Ishikawa (cell line): ENCODE measurements at regions not wholly inside any gene's neighbourhood (a gene's known extent, or its start where the extent isn't known, plus 50 kb on each side); places are given as distances from the start of the nearest gene placed in this dataset.

ENCODE experiments used
- CEBPB ChIP-seq: IDR thresholded peaks from 2 replicates; pipeline ENCODE4 v1.6.1; 2012
- CREB1 ChIP-seq: IDR thresholded peaks from 2 replicates; pipeline ENCODE4 v1.6.1; 2012; ENCODE audit warnings: low read depth
- EGR1 ChIP-seq: IDR thresholded peaks from 2 replicates; pipeline ENCODE4 v1.6.1; 2012
- EP300 ChIP-seq: IDR thresholded peaks from 2 replicates; pipeline ENCODE4 v1.6.1; 2012; ENCODE audit warnings: borderline replicate concordance
- FOXM1 ChIP-seq: IDR thresholded peaks from 2 replicates; pipeline ENCODE4 v1.6.1; 2012; ENCODE audit warnings: low read depth, borderline replicate concordance
- NFIC ChIP-seq: IDR thresholded peaks from 2 replicates; pipeline ENCODE4 v1.6.1; 2012
- RAD21 ChIP-seq: IDR thresholded peaks from 2 replicates; pipeline ENCODE4 v1.6.1; 2012; ENCODE audit warnings: low read depth
- TAF1 ChIP-seq: IDR thresholded peaks from 2 replicates; pipeline ENCODE4 v1.6.1; 2012; ENCODE audit warnings: low read depth, mild to moderate bottlenecking
- TCF12 ChIP-seq: IDR thresholded peaks from 2 replicates; pipeline ENCODE4 v1.6.1; 2012; ENCODE audit warnings: low read depth
- YY1 ChIP-seq: IDR thresholded peaks from 2 replicates; pipeline ENCODE4 v1.6.1; 2012; ENCODE audit warnings: low read depth
- ZBTB7A ChIP-seq: IDR thresholded peaks from 2 replicates; pipeline ENCODE4 v1.6.1; 2012; ENCODE audit warnings: low read depth
- TF ChIP-seq, protein P1 (sequence below): IDR thresholded peaks from 2 replicates; pipeline ENCODE4 v1.6.1; 2012
- TF ChIP-seq, protein P2 (sequence below): IDR thresholded peaks from 2 replicates; pipeline ENCODE4 v1.6.1; 2012
- TF ChIP-seq, protein P3 (sequence below): IDR thresholded peaks from 2 replicates; pipeline ENCODE4 v1.6.1; 2012; ENCODE audit warnings: low read depth, mild to moderate bottlenecking

DNA sequence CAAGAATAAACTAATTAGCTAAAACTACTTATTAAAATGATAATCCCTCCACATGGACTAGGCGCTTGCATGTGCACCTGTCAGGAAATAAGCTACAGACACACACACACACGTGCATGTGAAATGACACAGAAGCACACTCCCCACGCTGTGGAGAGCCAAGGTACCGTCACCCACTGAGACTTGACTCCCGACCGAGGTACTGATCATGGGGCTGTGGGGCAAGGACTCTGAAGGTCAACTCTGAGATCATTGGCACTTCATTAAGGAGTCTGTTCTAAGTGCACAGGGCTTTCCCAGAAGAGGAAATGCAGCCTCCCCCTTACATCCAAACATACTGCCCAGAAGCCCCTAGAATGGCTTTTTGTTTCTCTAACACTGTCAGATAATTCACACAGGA is 264.4 kb upstream of the WWC1 start:
- TF ChIP-seq TCF12 (no peak), RAD21 (no peak), EP300 (no peak), TAF1 (no peak), CEBPB (no peak), FOXM1 (no peak), NFIC (no peak), EGR1 (no peak), YY1 (no peak), CREB1 (no peak), ZBTB7A (no peak)
- TF ChIP-seq, protein P1, sequence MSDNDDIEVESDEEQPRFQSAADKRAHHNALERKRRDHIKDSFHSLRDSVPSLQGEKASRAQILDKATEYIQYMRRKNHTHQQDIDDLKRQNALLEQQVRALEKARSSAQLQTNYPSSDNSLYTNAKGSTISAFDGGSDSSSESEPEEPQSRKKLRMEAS = no peak
- TF ChIP-seq, protein P2, sequence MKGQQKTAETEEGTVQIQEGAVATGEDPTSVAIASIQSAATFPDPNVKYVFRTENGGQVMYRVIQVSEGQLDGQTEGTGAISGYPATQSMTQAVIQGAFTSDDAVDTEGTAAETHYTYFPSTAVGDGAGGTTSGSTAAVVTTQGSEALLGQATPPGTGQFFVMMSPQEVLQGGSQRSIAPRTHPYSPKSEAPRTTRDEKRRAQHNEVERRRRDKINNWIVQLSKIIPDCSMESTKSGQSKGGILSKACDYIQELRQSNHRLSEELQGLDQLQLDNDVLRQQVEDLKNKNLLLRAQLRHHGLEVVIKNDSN = no peak
- TF ChIP-seq, protein P3, sequence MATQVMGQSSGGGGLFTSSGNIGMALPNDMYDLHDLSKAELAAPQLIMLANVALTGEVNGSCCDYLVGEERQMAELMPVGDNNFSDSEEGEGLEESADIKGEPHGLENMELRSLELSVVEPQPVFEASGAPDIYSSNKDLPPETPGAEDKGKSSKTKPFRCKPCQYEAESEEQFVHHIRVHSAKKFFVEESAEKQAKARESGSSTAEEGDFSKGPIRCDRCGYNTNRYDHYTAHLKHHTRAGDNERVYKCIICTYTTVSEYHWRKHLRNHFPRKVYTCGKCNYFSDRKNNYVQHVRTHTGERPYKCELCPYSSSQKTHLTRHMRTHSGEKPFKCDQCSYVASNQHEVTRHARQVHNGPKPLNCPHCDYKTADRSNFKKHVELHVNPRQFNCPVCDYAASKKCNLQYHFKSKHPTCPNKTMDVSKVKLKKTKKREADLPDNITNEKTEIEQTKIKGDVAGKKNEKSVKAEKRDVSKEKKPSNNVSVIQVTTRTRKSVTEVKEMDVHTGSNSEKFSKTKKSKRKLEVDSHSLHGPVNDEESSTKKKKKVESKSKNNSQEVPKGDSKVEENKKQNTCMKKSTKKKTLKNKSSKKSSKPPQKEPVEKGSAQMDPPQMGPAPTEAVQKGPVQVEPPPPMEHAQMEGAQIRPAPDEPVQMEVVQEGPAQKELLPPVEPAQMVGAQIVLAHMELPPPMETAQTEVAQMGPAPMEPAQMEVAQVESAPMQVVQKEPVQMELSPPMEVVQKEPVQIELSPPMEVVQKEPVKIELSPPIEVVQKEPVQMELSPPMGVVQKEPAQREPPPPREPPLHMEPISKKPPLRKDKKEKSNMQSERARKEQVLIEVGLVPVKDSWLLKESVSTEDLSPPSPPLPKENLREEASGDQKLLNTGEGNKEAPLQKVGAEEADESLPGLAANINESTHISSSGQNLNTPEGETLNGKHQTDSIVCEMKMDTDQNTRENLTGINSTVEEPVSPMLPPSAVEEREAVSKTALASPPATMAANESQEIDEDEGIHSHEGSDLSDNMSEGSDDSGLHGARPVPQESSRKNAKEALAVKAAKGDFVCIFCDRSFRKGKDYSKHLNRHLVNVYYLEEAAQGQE = no peak
